SK-N-SH treated with all-trans-retinoic acid at 6 μM for 48 hours (cell line): ENCODE measurements at regions not wholly inside any gene's neighbourhood (a gene's known extent, or its start where the extent isn't known, plus 50 kb on each side); places are given as distances from the start of the nearest gene placed in this dataset.

Experiments used
- ATAC-seq: fragments of 200-7000 bp; cut with Tn5 transposase; 3 replicates; pipeline ENCODE4 v1.9.1; 2020; ENCODE audit warnings: mild to moderate bottlenecking, moderate library complexity
- ARNTL ChIP-seq: fragments of 450-650 bp; formaldehyde crosslinking; IDR thresholded peaks from 2 replicates; pipeline ENCODE4 v1.5.0; 2020; ENCODE audit warnings: low read depth, mild to moderate bottlenecking, moderate library complexity, borderline replicate concordance
- BACH2 ChIP-seq: fragments of 250-450 bp; sonication (Bioruptor Pico); IDR thresholded peaks from 2 replicates; pipeline ENCODE4 v1.9.0; 2021; ENCODE audit warnings: mild to moderate bottlenecking, borderline replicate concordance
- ESRRG ChIP-seq: fragments of 250-450 bp; sonication (Bioruptor Pico); IDR thresholded peaks from 2 replicates; pipeline ENCODE4 v1.6.1; 2021; ENCODE audit warnings: mild to moderate bottlenecking
- GLIS3 ChIP-seq: fragments of 250-450 bp; sonication (Bioruptor Pico); IDR thresholded peaks from 2 replicates; pipeline ENCODE4 v1.5.0; 2020; ENCODE audit warnings: mild to moderate bottlenecking, moderate library complexity
- PPARA ChIP-seq: fragments of 250-450 bp; sonication (Bioruptor Pico); IDR thresholded peaks from 2 replicates; pipeline ENCODE4 v1.5.0; 2020; ENCODE audit warnings: mild to moderate bottlenecking, borderline replicate concordance
- RARB ChIP-seq: fragments of 250-450 bp; sonication (Bioruptor Pico); IDR thresholded peaks from 2 replicates; pipeline ENCODE4 v1.8.0; 2021; ENCODE audit warnings: mild to moderate bottlenecking, moderate library complexity
- SNAI2 ChIP-seq: fragments of 250-450 bp; sonication (Bioruptor Pico); IDR thresholded peaks from 2 replicates; pipeline ENCODE4 v1.5.0; 2020; ENCODE audit warnings: mild to moderate bottlenecking, moderate library complexity
- TCF4 ChIP-seq: fragments of 250-450 bp; sonication (Bioruptor Pico); IDR thresholded peaks from 2 replicates; pipeline ENCODE4 v1.8.0; 2021; ENCODE audit warnings: mild to moderate bottlenecking, moderate library complexity, borderline replicate concordance
- TOX ChIP-seq: fragments of 250-450 bp; sonication (Bioruptor Pico); IDR thresholded peaks from 2 replicates; pipeline ENCODE4 v1.8.0; 2021; ENCODE audit warnings: mild to moderate bottlenecking, moderate library complexity, borderline replicate concordance
- ZC3H10 ChIP-seq: fragments of 250-450 bp; sonication (Bioruptor Pico); IDR thresholded peaks from 2 replicates; pipeline ENCODE4 v1.5.1; 2021; ENCODE audit warnings: mild to moderate bottlenecking, moderate library complexity
- ZFP3 ChIP-seq: fragments of 250-450 bp; sonication (Bioruptor Pico); IDR thresholded peaks from 2 replicates; pipeline ENCODE4 v1.5.0; 2020; ENCODE audit warnings: mild to moderate bottlenecking, moderate library complexity
- ZFP30 ChIP-seq: fragments of 450-650 bp; formaldehyde crosslinking; IDR thresholded peaks from 2 replicates; pipeline ENCODE4 v1.5.0; 2022; ENCODE audit warnings: mild to moderate bottlenecking, moderate library complexity
- ZNF565 ChIP-seq: fragments of 450-650 bp; formaldehyde crosslinking; conservative IDR thresholded peaks from 2 replicates; pipeline ENCODE4 v1.5.0; 2020; ENCODE audit warnings: low read depth, mild to moderate bottlenecking, moderate library complexity
- ZNF8 ChIP-seq: fragments of 450-650 bp; formaldehyde crosslinking; IDR thresholded peaks from 2 replicates; pipeline ENCODE4 v1.5.0; 2020; ENCODE audit warnings: mild to moderate bottlenecking, moderate library complexity
- TF ChIP-seq, protein P1 (sequence below): fragments of 250-450 bp; sonication (Bioruptor Pico); IDR thresholded peaks from 2 replicates; pipeline ENCODE4 v1.8.0; 2020; ENCODE audit warnings: mild to moderate bottlenecking, moderate library complexity, borderline replicate concordance
- TF ChIP-seq, protein P2 (sequence below): fragments of 250-450 bp; sonication (Bioruptor Pico); IDR thresholded peaks from 2 replicates; pipeline ENCODE4 v1.5.1; 2021; ENCODE audit warnings: mild to moderate bottlenecking, moderate library complexity
- TF ChIP-seq, protein P3 (sequence below): fragments of 250-450 bp; sonication (Bioruptor Pico); IDR thresholded peaks from 2 replicates; pipeline ENCODE4 v1.5.1; 2020; ENCODE audit warnings: low read depth, mild to moderate bottlenecking, moderate library complexity
- TF ChIP-seq, protein P4 (sequence below): fragments of 250-450 bp; sonication (Bioruptor Pico); IDR thresholded peaks from 2 replicates; pipeline ENCODE4 v1.5.0; 2020; ENCODE audit warnings: mild to moderate bottlenecking, moderate library complexity
- TF ChIP-seq, protein P5 (sequence below): fragments of 250-450 bp; sonication (Bioruptor Pico); IDR thresholded peaks from 2 replicates; pipeline ENCODE4 v1.8.0; 2021; ENCODE audit warnings: low read depth, mild to moderate bottlenecking, moderate library complexity, borderline replicate concordance

DNA sequence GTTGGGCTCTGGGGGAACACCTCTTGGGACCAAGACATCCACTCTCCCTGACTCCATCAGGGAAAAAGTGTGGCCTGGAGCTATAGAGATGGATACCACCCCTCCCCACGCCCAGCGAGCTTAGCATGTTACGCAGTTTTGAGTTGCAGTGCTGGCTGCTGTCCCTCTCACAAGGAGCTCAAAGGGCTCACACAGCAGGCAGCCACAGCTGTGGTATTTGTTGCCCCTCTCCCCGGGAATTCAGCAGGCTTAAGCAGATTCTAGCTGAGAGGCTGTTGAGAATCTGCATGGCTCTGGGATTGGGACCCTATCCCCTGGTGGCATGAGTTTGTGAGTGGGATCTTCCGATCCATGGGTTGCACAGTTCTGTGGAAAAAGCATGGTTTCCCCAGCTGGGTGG is 673.1 kb upstream of the FSHR start (continued):
- TF ChIP-seq, protein P1, sequence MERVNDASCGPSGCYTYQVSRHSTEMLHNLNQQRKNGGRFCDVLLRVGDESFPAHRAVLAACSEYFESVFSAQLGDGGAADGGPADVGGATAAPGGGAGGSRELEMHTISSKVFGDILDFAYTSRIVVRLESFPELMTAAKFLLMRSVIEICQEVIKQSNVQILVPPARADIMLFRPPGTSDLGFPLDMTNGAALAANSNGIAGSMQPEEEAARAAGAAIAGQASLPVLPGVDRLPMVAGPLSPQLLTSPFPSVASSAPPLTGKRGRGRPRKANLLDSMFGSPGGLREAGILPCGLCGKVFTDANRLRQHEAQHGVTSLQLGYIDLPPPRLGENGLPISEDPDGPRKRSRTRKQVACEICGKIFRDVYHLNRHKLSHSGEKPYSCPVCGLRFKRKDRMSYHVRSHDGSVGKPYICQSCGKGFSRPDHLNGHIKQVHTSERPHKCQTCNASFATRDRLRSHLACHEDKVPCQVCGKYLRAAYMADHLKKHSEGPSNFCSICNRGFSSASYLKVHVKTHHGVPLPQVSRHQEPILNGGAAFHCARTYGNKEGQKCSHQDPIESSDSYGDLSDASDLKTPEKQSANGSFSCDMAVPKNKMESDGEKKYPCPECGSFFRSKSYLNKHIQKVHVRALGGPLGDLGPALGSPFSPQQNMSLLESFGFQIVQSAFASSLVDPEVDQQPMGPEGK (CRISPR knock-in tag): no peak
- TF ChIP-seq SNAI2 (CRISPR knock-in tag): no peak

DNA sequence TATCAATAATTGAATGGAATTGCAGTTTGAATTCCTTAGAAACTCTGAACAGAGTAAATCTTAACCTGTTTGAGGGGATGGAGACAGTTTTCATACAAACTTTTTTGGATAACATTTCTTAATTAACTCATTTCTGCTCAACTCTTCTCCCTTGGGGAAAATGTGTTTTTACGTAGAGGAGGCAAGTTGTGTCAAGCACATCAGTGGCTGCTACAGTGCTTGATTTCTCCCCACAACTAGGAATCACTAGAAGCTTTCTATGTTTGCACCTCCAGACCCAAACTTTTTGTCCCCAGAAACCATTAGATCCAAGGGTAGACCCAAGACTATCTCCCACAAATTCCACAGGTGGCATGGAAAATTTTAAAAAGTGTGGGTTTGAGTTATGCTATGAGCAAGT is 658.9 kb upstream of the FSHR start:
- TF ChIP-seq, protein P2, sequence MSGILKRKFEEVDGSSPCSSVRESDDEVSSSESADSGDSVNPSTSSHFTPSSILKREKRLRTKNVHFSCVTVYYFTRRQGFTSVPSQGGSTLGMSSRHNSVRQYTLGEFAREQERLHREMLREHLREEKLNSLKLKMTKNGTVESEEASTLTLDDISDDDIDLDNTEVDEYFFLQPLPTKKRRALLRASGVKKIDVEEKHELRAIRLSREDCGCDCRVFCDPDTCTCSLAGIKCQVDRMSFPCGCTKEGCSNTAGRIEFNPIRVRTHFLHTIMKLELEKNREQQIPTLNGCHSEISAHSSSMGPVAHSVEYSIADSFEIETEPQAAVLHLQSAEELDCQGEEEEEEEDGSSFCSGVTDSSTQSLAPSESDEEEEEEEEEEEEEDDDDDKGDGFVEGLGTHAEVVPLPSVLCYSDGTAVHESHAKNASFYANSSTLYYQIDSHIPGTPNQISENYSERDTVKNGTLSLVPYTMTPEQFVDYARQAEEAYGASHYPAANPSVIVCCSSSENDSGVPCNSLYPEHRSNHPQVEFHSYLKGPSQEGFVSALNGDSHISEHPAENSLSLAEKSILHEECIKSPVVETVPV (CRISPR knock-in tag): no peak
- TF ChIP-seq SNAI2 (CRISPR knock-in tag) (no peak), ZNF8 (no peak), TCF4 (CRISPR knock-in tag) (no peak), PPARA (CRISPR knock-in tag) (no peak), ZC3H10 (CRISPR knock-in tag) (no peak), TOX (CRISPR knock-in tag) (no peak), GLIS3 (no peak), ZFP3 (no peak)
- TF ChIP-seq, protein P3, sequence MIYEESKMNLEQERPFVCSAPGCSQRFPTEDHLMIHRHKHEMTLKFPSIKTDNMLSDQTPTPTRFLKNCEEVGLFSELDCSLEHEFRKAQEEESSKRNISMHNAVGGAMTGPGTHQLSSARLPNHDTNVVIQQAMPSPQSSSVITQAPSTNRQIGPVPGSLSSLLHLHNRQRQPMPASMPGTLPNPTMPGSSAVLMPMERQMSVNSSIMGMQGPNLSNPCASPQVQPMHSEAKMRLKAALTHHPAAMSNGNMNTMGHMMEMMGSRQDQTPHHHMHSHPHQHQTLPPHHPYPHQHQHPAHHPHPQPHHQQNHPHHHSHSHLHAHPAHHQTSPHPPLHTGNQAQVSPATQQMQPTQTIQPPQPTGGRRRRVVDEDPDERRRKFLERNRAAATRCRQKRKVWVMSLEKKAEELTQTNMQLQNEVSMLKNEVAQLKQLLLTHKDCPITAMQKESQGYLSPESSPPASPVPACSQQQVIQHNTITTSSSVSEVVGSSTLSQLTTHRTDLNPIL: no peak
- TF ChIP-seq, protein P4, sequence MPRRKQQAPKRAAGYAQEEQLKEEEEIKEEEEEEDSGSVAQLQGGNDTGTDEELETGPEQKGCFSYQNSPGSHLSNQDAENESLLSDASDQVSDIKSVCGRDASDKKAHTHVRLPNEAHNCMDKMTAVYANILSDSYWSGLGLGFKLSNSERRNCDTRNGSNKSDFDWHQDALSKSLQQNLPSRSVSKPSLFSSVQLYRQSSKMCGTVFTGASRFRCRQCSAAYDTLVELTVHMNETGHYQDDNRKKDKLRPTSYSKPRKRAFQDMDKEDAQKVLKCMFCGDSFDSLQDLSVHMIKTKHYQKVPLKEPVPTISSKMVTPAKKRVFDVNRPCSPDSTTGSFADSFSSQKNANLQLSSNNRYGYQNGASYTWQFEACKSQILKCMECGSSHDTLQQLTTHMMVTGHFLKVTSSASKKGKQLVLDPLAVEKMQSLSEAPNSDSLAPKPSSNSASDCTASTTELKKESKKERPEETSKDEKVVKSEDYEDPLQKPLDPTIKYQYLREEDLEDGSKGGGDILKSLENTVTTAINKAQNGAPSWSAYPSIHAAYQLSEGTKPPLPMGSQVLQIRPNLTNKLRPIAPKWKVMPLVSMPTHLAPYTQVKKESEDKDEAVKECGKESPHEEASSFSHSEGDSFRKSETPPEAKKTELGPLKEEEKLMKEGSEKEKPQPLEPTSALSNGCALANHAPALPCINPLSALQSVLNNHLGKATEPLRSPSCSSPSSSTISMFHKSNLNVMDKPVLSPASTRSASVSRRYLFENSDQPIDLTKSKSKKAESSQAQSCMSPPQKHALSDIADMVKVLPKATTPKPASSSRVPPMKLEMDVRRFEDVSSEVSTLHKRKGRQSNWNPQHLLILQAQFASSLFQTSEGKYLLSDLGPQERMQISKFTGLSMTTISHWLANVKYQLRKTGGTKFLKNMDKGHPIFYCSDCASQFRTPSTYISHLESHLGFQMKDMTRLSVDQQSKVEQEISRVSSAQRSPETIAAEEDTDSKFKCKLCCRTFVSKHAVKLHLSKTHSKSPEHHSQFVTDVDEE: no peak
- ATAC-seq: no peak

DNA sequence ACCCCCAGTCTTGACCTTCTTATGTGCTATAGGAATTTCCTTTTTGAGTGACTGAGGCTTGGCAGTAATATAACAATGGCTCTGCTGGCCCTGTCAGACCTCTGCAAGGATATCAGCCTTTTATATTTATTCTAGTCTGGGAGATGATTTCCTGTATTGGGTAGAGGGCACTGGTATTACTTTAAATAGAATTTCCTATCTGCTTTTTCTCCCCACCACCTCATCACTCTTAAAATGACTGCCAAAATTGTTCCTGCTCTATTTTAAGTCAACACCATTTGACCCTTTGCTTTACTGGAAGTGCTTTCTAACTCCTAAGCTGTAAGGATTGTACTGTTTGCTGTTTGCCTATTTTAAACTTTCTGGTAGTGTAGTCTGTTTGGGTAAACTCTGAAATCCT is 658.4 kb upstream of the FSHR start:
- ATAC-seq: no peak
- TF ChIP-seq, protein P2 (CRISPR knock-in tag): no peak
- no peak for TF ChIP-seq GLIS3

DNA sequence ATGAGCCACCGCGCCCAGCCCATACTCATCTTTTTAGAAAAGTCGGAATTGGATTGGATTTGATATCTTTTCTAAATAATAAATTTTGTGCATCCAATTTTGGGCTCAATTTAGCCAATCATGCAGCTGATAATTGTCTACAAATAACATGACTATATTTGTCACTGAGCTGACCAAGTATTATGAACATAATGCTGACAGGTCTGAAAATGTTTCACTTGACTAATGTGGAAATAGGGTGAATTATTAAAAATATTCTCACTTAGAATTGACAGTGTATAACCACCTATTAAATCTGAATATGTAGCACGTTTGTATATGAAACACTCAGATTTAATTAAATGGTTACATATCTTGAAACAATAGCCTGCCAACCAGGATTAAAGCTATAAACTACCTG is 657.2 kb upstream of the FSHR start:
- ATAC-seq: no peak
- TF ChIP-seq, protein P4: no peak
- TF ChIP-seq, protein P2 (CRISPR knock-in tag): no peak
- TF ChIP-seq ARNTL (CRISPR knock-in tag) (no peak), BACH2 (CRISPR knock-in tag) (no peak), ZFP30 (CRISPR knock-in tag) (no peak), PPARA (CRISPR knock-in tag) (no peak), ZFP3 (no peak), ESRRG (CRISPR knock-in tag) (no peak), RARB (CRISPR knock-in tag) (no peak), ZNF565 (CRISPR knock-in tag) (no peak), GLIS3 (no peak), TCF4 (CRISPR knock-in tag) (no peak)
- TF ChIP-seq, protein P5, sequence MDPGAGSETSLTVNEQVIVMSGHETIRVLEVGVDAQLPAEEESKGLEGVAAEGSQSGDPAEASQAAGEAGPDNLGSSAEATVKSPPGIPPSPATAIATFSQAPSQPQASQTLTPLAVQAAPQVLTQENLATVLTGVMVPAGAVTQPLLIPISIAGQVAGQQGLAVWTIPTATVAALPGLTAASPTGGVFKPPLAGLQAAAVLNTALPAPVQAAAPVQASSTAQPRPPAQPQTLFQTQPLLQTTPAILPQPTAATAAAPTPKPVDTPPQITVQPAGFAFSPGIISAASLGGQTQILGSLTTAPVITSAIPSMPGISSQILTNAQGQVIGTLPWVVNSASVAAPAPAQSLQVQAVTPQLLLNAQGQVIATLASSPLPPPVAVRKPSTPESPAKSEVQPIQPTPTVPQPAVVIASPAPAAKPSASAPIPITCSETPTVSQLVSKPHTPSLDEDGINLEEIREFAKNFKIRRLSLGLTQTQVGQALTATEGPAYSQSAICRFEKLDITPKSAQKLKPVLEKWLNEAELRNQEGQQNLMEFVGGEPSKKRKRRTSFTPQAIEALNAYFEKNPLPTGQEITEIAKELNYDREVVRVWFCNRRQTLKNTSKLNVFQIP (CRISPR knock-in tag): no peak
